ENCODE measurements at regions not wholly inside any gene's neighbourhood (a gene's known extent, or its start where the extent isn't known, plus 50 kb on each side); places are given as distances from the start of the nearest gene placed in this dataset.

- Histone ChIP-seq H3K4me3 (replicated peaks in 1 of 4; ENCODE audit: control extremely low read depth in 1 of 4, insufficient read depth in 1 of 4, low read depth in 3 of 4, low read length in 4 of 4) (no peak overlapping the region), H3K27me3 (ENCODE audit: control insufficient read depth, insufficient read depth, low read length) (no peaks in the 10 kb centered on the region), H3K4me2 (ENCODE audit: extremely low read depth, insufficient read depth, low read length) (no peak overlapping the region), H3K9ac (ENCODE audit: insufficient read depth, low read length) (no peak overlapping the region), H2AFZ (ENCODE audit: low read length) (no peak overlapping the region), H4K20me1 (ENCODE audit: control insufficient read depth, extremely low read depth, insufficient read depth, low read length) (no peaks in the 10 kb centered on the region), H3K9me3 (ENCODE audit: control insufficient read depth, insufficient read depth, low read depth, low read length) (no peaks in the 10 kb centered on the region), H3K36me3 (ENCODE audit: control insufficient read depth, insufficient read depth, low read length) (no peaks in the 10 kb centered on the region), H3K79me2 (ENCODE audit: control insufficient read depth, insufficient read depth, low read length) (no peaks in the 10 kb centered on the region), H3K27ac (ENCODE audit: insufficient read depth, low read length) (no peak overlapping the region), H3K4me1 (ENCODE audit: control insufficient read depth, extremely low read depth, insufficient read depth, low read length) (no peaks in the 10 kb centered on the region)
- DNase-seq (ENCODE audit: low read depth in 2 of 2), result no peak
- TF ChIP-seq EZH2 (IDR thresholded peaks at IDR 0.05; ENCODE audit: low read length, missing control alignments), result no peak
- TF ChIP-seq CTCF (conservative IDR thresholded peaks at IDR 0.05 in 1 of 2, IDR thresholded peaks at IDR 0.05 in 1 of 2; ENCODE audit: low read depth in 1 of 2, low read length in 2 of 2), result no peak
Measured at GRCh38 chr12:115064296-115064695, 380.3 kb upstream of the TBX3 start.

GRCh38 chr12:115062741-115063140, 378.8 kb upstream of the TBX3 start:
- no peak overlapping the region for H3K4me2 ChIP-seq (ENCODE audit: extremely low read depth, insufficient read depth, low read length)
- no peak overlapping the region for H3K9ac ChIP-seq (ENCODE audit: insufficient read depth, low read length)
- H3K79me2 ChIP-seq (ENCODE audit: control insufficient read depth, insufficient read depth, low read length), result no peaks in the 10 kb centered on the region
- H2AFZ ChIP-seq (ENCODE audit: low read length), result no peak overlapping the region
- no peaks in the 10 kb centered on the region for H3K9me3 ChIP-seq (ENCODE audit: control insufficient read depth, insufficient read depth, low read depth, low read length)
- H3K4me3 ChIP-seq (replicated peaks in 1 of 4; ENCODE audit: control extremely low read depth in 1 of 4, insufficient read depth in 1 of 4, low read depth in 3 of 4, low read length in 4 of 4), result no peak overlapping the region
- no peaks in the 10 kb centered on the region for H4K20me1 ChIP-seq (ENCODE audit: control insufficient read depth, extremely low read depth, insufficient read depth, low read length)
- TF ChIP-seq EZH2 (IDR thresholded peaks at IDR 0.05; ENCODE audit: low read length, missing control alignments), result no peak
- TF ChIP-seq CTCF (conservative IDR thresholded peaks at IDR 0.05 in 1 of 2, IDR thresholded peaks at IDR 0.05 in 1 of 2; ENCODE audit: low read depth in 1 of 2, low read length in 2 of 2), result no peak
- no peaks in the 10 kb centered on the region for H3K36me3 ChIP-seq (ENCODE audit: control insufficient read depth, insufficient read depth, low read length)
- no peaks in the 10 kb centered on the region for H3K4me1 ChIP-seq (ENCODE audit: control insufficient read depth, extremely low read depth, insufficient read depth, low read length)
- no peak overlapping the region for H3K27ac ChIP-seq (ENCODE audit: insufficient read depth, low read length)
- H3K27me3 ChIP-seq (ENCODE audit: control insufficient read depth, insufficient read depth, low read length), result no peaks in the 10 kb centered on the region
- no peak for DNase-seq (ENCODE audit: low read depth in 2 of 2)

GRCh38 chr12:115060477-115061168, 376.6 kb upstream of the TBX3 start:
- H4K20me1 ChIP-seq (ENCODE audit: control insufficient read depth, extremely low read depth, insufficient read depth, low read length), result no peaks in the 10 kb centered on the region
- H3K27ac ChIP-seq (ENCODE audit: insufficient read depth, low read length), result no peak overlapping the region
- H3K4me1 ChIP-seq (ENCODE audit: control insufficient read depth, extremely low read depth, insufficient read depth, low read length), result no peaks in the 10 kb centered on the region
- no peak for DNase-seq (ENCODE audit: low read depth in 2 of 2)
- no peaks in the 10 kb centered on the region for H3K9me3 ChIP-seq (ENCODE audit: control insufficient read depth, insufficient read depth, low read depth, low read length)
- H3K27me3 ChIP-seq (ENCODE audit: control insufficient read depth, insufficient read depth, low read length), result no peaks in the 10 kb centered on the region
- H3K4me2 ChIP-seq (ENCODE audit: extremely low read depth, insufficient read depth, low read length), result no peak overlapping the region
- no peaks in the 10 kb centered on the region for H3K36me3 ChIP-seq (ENCODE audit: control insufficient read depth, insufficient read depth, low read length)
- no peak overlapping the region for H3K9ac ChIP-seq (ENCODE audit: insufficient read depth, low read length)
- TF ChIP-seq CTCF (conservative IDR thresholded peaks at IDR 0.05 in 1 of 2, IDR thresholded peaks at IDR 0.05 in 1 of 2; ENCODE audit: low read depth in 1 of 2, low read length in 2 of 2) (no peak), EZH2 (IDR thresholded peaks at IDR 0.05; ENCODE audit: low read length, missing control alignments) (no peak)
- H3K79me2 ChIP-seq (ENCODE audit: control insufficient read depth, insufficient read depth, low read length), result no peaks in the 10 kb centered on the region
- H2AFZ ChIP-seq (ENCODE audit: low read length), result no peak overlapping the region
- H3K4me3 ChIP-seq (replicated peaks in 1 of 4; ENCODE audit: control extremely low read depth in 1 of 4, insufficient read depth in 1 of 4, low read depth in 3 of 4, low read length in 4 of 4), result no peak overlapping the region

Measured in fibroblast of lung (primary cell).